Natural killer cell treated with Interleukin-12 subunit alpha and Interleukin-12 subunit beta and Interleukin-15 and Interleukin-18, amount 100 ng/mL, for 72 hours (primary cell): ENCODE measurements at regions not wholly inside any gene's neighbourhood (a gene's known extent, or its start where the extent isn't known, plus 50 kb on each side); places are given as distances from the start of the nearest gene placed in this dataset.
"Not testable (repeated sequence)": the region's sequence is repeated elsewhere in the genome, so short reads cannot be mapped to it uniquely, and the experiment has no call there.

Experiments
- ATAC-seq, 2 donors: fragments of 150-1000 bp; cut with Tn5 transposase in 1 of 2; sonication (Bioruptor Pico), chemical (Tn5 transposase) in 1 of 2; 2 replicates each; pipeline ENCODE4 v1.10.0; 2021
- DNase-seq: peaks from one replicate; pipeline ENCODE4 v3.0.0; 2022; ENCODE audit warnings: low spot score
- H3K27ac Mint-ChIP-seq, 2 donors: 1 replicate in 1 of 2; 2 replicates in 1 of 2; pipeline ENCODE4 v1.8.0; 2022; ENCODE audit warnings: mixed read lengths in 2 of 2, mild to moderate bottlenecking in 1 of 2, moderate library complexity in 1 of 2
- H3K27me3 Mint-ChIP-seq, 2 donors: 1 replicate in 1 of 2; 2 replicates in 1 of 2; pipeline ENCODE4 v1.8.0; 2022; ENCODE audit warnings: mixed read lengths in 2 of 2
- H3K36me3 Mint-ChIP-seq: one replicate; pipeline ENCODE4 v1.8.0; 2022; ENCODE audit warnings: mixed read lengths
- H3K4me1 Mint-ChIP-seq, 2 donors: 1 replicate in 1 of 2; 2 replicates in 1 of 2; pipeline ENCODE4 v1.8.0; 2022; ENCODE audit warnings: low read depth in 2 of 2, mixed read lengths in 2 of 2, mild to moderate bottlenecking in 1 of 2
- H3K4me3 Mint-ChIP-seq: one replicate; pipeline ENCODE4 v1.8.0; 2022; ENCODE audit warnings: mixed read lengths
- H3K9me3 Mint-ChIP-seq: 2 replicates; pipeline ENCODE4 v1.8.0; 2022; ENCODE audit warnings: mixed read lengths

- H3K4me1 Mint-ChIP-seq, result no peaks in the 10 kb centered on the region
- no peak overlapping the region for H3K4me3 Mint-ChIP-seq
- H3K27me3 Mint-ChIP-seq, result no peaks in the 10 kb centered on the region
- H3K27ac Mint-ChIP-seq, result no peak overlapping the region
- no peak for DNase-seq
- H3K36me3 Mint-ChIP-seq, result no peaks in the 10 kb centered on the region
- H3K9me3 Mint-ChIP-seq, result peaks cover 7% of the 10 kb centered on the region
- ATAC-seq, result peak in 1 of 2 donors; percentile 15
Measured at GRCh38 chr4:33470805-33471204, 2750.6 kb downstream of the PCDH7 start.

DNA sequence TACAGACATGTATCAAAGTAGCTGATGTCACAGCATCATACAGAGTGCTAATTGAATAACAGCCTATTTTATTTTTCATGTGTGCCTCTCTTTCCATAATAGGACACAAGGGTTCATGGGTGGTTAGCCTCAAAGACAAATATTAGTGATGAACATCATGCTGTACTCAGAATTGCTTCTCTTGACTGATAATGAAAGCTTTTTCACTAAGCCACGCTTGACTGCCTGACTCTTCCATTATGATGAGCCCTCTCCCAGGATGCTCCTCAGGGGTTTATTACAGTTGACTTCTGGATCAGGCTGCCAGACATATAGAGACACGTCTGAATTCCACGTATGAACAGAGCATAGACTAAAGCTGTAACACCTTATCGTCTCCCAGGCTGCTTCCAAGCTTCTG, 2757.5 kb downstream of the PCDH7 start:
- ATAC-seq (no peak), DNase-seq (no peak)
- Mint-ChIP-seq H3K27ac (no peak overlapping the region), H3K27me3 (no peaks in the 10 kb centered on the region), H3K4me1 (no peaks in the 10 kb centered on the region), H3K9me3 (peaks cover 11% of the 10 kb centered on the region), H3K36me3 (peaks cover 5% of the 10 kb centered on the region), H3K4me3 (no peak overlapping the region)

- Mint-ChIP-seq H3K36me3 (no peaks in the 10 kb centered on the region), H3K9me3 (peaks cover 6% of the 10 kb centered on the region), H3K27ac (no peak overlapping the region), H3K4me1 (no peaks in the 10 kb centered on the region), H3K4me3 (no peak overlapping the region), H3K27me3 (no peaks in the 10 kb centered on the region)
- ATAC-seq (no peak), DNase-seq (no peak)
Measured at GRCh38 chr4:33482773-33483172, 2761.5 kb downstream of the ARAP2 start.

- ATAC-seq (no peak), DNase-seq (no peak)
- Mint-ChIP-seq H3K4me3 (no peak overlapping the region), H3K9me3 (peaks cover 6% of the 10 kb centered on the region), H3K4me1 (no peaks in the 10 kb centered on the region), H3K27me3 (no peaks in the 10 kb centered on the region), H3K36me3 (no peaks in the 10 kb centered on the region), H3K27ac (no peak overlapping the region)
Measured at GRCh38 chr4:33485111-33485510, 2759.2 kb downstream of the ARAP2 start.

DNA sequence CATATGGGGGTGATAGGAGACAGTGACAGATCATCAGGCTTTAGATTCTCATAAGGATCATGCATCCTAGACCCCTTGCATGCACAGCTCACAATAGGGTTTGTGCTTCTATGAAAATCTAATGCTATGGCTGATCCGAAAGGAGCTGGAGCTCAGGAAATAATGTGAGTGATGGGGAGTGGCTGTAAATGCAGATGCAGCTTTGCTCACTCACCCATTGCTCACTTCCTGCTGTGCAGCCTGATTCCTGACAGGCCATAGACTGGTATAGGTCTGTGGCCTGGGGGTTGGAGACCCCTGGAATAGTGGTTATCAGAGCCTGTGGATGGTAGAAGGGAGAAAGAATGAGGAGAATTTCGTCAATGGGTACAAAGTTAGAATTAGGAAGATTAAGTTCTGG, 2751.1 kb downstream of the ARAP2 start:
- Mint-ChIP-seq H3K4me1 (no peaks in the 10 kb centered on the region), H3K36me3 (no peaks in the 10 kb centered on the region), H3K27ac (no peak overlapping the region), H3K9me3 (peaks cover 10% of the 10 kb centered on the region), H3K4me3 (no peak overlapping the region), H3K27me3 (no peaks in the 10 kb centered on the region)
- no peak for DNase-seq
- ATAC-seq, result no peak

- Mint-ChIP-seq H3K36me3 (peaks cover 5% of the 10 kb centered on the region), H3K4me1 (no peaks in the 10 kb centered on the region), H3K9me3 (peaks cover 16% of the 10 kb centered on the region), H3K27me3 (no peaks in the 10 kb centered on the region), H3K4me3 (no peak overlapping the region), H3K27ac (no peak overlapping the region)
- DNase-seq (no peak), ATAC-seq (no peak)
Measured at GRCh38 chr4:33494150-33494549, 2750.2 kb downstream of the ARAP2 start.

DNA sequence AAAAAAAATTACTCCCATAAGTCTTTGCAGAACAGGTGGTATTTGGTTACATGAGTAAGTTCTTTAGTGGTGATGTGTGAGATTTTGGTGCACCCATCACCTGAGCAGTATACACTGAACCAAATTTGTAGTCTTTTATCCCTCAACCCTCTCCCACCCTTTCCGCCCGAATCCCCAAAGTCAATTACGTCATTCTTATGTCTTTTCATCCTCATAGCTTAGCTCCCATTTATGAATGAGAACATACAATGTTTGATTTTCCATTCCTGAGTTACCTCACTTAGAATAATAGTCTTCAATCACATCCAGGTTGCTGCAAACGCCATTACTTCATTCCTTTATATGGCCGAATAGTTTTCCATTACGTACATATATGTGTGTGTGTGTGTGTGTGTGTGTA, 2742.7 kb downstream of the ARAP2 start:
- H3K27ac Mint-ChIP-seq, DNase-seq, H3K27me3 Mint-ChIP-seq, ATAC-seq, H3K4me3 Mint-ChIP-seq, H3K4me1 Mint-ChIP-seq: not testable (repeated sequence)
- H3K36me3 Mint-ChIP-seq, result peaks cover 12% of the 10 kb centered on the region
- H3K9me3 Mint-ChIP-seq, result peaks cover 27% of the 10 kb centered on the region

DNA sequence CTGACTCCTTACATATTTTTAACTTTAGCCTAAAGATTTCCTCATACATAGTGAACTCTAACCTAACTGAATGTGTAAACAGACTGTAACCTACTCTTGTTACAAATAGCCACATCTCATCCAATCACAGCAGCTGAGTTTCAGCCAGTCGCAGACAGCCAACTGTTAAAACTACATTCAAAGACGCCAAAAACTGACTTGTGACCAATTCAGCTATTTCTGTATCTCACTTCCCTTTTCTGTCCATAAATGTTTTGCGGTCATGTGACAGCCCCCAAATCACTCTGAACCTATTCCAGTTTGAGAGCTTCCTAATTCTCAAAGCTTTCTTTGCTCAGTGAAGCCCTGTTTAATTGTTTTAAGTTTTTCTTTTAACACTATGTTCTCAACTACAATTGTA, 2731.9 kb downstream of the ARAP2 start:
- no peak for ATAC-seq
- no peaks in the 10 kb centered on the region for H3K27me3 Mint-ChIP-seq

DNA sequence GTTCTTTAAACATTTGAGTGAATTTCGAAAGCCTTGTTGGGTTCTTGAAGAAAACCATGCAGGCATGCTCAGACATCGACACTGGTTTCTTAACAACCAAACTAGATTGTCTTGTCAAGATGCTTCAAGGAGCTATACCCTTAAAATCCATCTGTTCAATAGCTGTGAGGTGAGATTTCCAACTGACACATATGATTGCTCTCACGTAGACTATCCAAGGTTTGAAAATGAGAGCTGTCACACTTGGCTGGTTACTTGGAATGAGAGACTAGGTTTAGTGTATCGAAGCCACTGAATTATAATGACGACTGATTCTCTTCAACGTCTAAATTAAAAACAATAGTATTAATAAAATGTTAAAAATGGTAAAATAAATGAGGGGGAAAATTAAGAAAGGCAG, 2725.5 kb downstream of the ARAP2 start:
- Mint-ChIP-seq H3K4me1 (no peaks in the 10 kb centered on the region), H3K4me3 (no peak overlapping the region), H3K27me3 (no peaks in the 10 kb centered on the region), H3K9me3 (peaks cover 20% of the 10 kb centered on the region), H3K27ac (no peak overlapping the region), H3K36me3 (no peaks in the 10 kb centered on the region)
- ATAC-seq, result no peak
- DNase-seq, result no peak

More for the DNA sequence above, 2731.9 kb downstream of the ARAP2 start:
- Mint-ChIP-seq H3K27ac (no peak overlapping the region), H3K36me3 (no peaks in the 10 kb centered on the region), H3K9me3 (peaks cover 19% of the 10 kb centered on the region), H3K4me3 (no peak overlapping the region), H3K4me1 (no peaks in the 10 kb centered on the region)
- DNase-seq, result no peak

DNA sequence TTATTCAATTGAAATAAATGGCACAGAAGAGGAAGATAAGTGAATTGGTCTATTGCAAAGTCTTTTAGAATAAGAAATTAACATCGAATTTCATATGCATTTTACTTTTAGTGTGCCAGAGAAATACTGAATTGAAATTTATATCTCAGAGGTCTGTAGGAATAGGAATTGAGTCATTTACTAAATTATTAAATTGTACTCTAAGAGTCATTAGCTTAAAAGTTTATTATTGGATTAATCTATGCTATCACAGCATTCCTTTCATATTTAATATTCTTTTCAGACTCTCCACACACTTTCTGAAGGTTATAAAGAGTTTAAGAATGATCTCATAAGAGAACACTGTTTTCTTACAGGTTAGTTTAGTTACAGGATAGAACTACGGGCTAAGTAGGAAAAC, 2711.5 kb downstream of the ARAP2 start:
- H3K36me3 Mint-ChIP-seq, result peaks cover 5% of the 10 kb centered on the region
- no peak overlapping the region for H3K4me3 Mint-ChIP-seq
- no peak for ATAC-seq
- H3K9me3 Mint-ChIP-seq, result peaks cover 4% of the 10 kb centered on the region
- no peaks in the 10 kb centered on the region for H3K27me3 Mint-ChIP-seq
- no peaks in the 10 kb centered on the region for H3K4me1 Mint-ChIP-seq
- no peak overlapping the region for H3K27ac Mint-ChIP-seq
- DNase-seq, result no peak

GRCh38 chr4:33536898-33537297, 2707.4 kb downstream of the ARAP2 start:
- Mint-ChIP-seq H3K4me1 (no peaks in the 10 kb centered on the region), H3K4me3 (no peak overlapping the region)
- ATAC-seq, result no peak

DNA sequence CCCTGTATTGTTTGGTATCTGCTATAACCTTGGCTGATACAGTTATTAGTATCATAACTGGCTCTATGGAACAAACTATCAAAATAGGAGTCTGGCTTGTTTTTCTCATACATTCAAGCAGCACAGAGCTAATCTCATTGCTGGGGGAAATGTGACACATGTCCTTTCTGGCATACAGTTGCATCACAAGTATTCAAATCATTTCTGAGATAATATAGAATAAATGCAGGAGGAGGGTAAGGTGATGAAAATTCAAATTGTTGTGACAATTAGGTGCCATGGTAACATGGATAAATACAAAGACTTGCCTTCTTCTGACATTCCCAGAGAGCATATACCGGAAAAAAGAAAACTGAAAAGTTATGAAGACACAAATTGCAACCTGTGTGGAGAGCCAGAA, 2706.8 kb downstream of the ARAP2 start:
- ATAC-seq, result no peak
- H3K9me3 Mint-ChIP-seq, result peaks cover 9% of the 10 kb centered on the region

More at GRCh38 chr4:33536898-33537297, 2707.4 kb downstream of the ARAP2 start:
- H3K36me3 Mint-ChIP-seq, result peaks cover 5% of the 10 kb centered on the region
- no peak overlapping the region for H3K27ac Mint-ChIP-seq
- no peaks in the 10 kb centered on the region for H3K27me3 Mint-ChIP-seq
- no peak for DNase-seq
- H3K9me3 Mint-ChIP-seq, result peaks cover 9% of the 10 kb centered on the region

GRCh38 chr4:33543941-33544450, 2700.3 kb downstream of the ARAP2 start:
- ATAC-seq (no peak), DNase-seq (no peak)
- H3K4me1 Mint-ChIP-seq, result no peaks in the 10 kb centered on the region
- no peak overlapping the region for H3K4me3 Mint-ChIP-seq
- H3K27me3 Mint-ChIP-seq, result no peaks in the 10 kb centered on the region
- peaks cover 12% of the 10 kb centered on the region for H3K9me3 Mint-ChIP-seq
- H3K27ac Mint-ChIP-seq, result no peak overlapping the region
- H3K36me3 Mint-ChIP-seq, result peaks cover 4% of the 10 kb centered on the region

More for the DNA sequence above, 2706.8 kb downstream of the ARAP2 start:
- Mint-ChIP-seq H3K4me3 (no peak overlapping the region), H3K36me3 (peaks cover 5% of the 10 kb centered on the region), H3K27me3 (no peaks in the 10 kb centered on the region), H3K27ac (no peak overlapping the region), H3K4me1 (no peaks in the 10 kb centered on the region)
- no peak for DNase-seq

- no peaks in the 10 kb centered on the region for H3K4me1 Mint-ChIP-seq
- H3K27me3 Mint-ChIP-seq, result no peaks in the 10 kb centered on the region
- no peak for DNase-seq
- H3K27ac Mint-ChIP-seq, result no peak overlapping the region
- H3K9me3 Mint-ChIP-seq, result peaks cover 27% of the 10 kb centered on the region
- no peak for ATAC-seq
- H3K36me3 Mint-ChIP-seq, result peaks cover 18% of the 10 kb centered on the region
- H3K4me3 Mint-ChIP-seq, result no peak overlapping the region
Measured at GRCh38 chr4:33551244-33551643, 2693.1 kb downstream of the ARAP2 start.

- ATAC-seq, result no peak
- Mint-ChIP-seq H3K27me3 (no peaks in the 10 kb centered on the region), H3K4me1 (no peaks in the 10 kb centered on the region), H3K9me3 (no peaks in the 10 kb centered on the region), H3K4me3 (no peak overlapping the region), H3K27ac (no peak overlapping the region), H3K36me3 (no peaks in the 10 kb centered on the region)
- DNase-seq, result no peak
Measured at GRCh38 chr4:33561259-33561658, 2683.1 kb downstream of the ARAP2 start.
